Bronchial epithelial cell (primary cell): ENCODE measurements at regions not wholly inside any gene's neighbourhood (a gene's known extent, or its start where the extent isn't known, plus 50 kb on each side); places are given as distances from the start of the nearest gene placed in this dataset.

Experiments used
- DNase-seq: peaks from one replicate; pipeline ENCODE4 v3.0.0-alpha.2; 2010; ENCODE audit warnings: low read depth
- FAIRE-seq: peaks from 2 replicates; lab custom pipeline; 2011; peaks lifted over from hg19 to GRCh38; lab: Jason Lieb, UNC
- H3K27me3 ChIP-seq: 2 replicates; pipeline ENCODE4 v1.5.1; 2011; ENCODE audit warnings: low read length; ENCODE audit not compliant: control insufficient read depth, insufficient read depth
- H3K36me3 ChIP-seq: 2 replicates; pipeline ENCODE4 v1.5.1; 2011; ENCODE audit warnings: low read length; ENCODE audit not compliant: control insufficient read depth, insufficient read depth
- H3K4me3 ChIP-seq: 2 replicates; pipeline ENCODE4 v1.5.1; 2011; ENCODE audit warnings: mild to moderate bottlenecking, low read depth, low read length, control low read depth
- CTCF ChIP-seq: IDR thresholded peaks from 2 replicates; pipeline ENCODE4 v1.5.1; 2011; ENCODE audit warnings: mild to moderate bottlenecking, moderate library complexity, low read length, control low read depth, inconsistent platforms; ENCODE audit not compliant: insufficient read depth, severe bottlenecking

GRCh38 chr11:119816660-119817059 is 87.7 kb upstream of the NECTIN1 start:
- FAIRE-seq: no peak
- H3K4me3 ChIP-seq: no peak overlapping the region

GRCh38 chr11:119814766-119815165 is 85.8 kb upstream of the NECTIN1 start:
- FAIRE-seq (no peak), DNase-seq (no peak)
- H3K4me3 ChIP-seq: no peak overlapping the region
- H3K36me3 ChIP-seq: no peaks in the 10 kb centered on the region
- TF ChIP-seq CTCF: no peak
- peaks cover 3% of the 10 kb centered on the region for H3K27me3 ChIP-seq

More at GRCh38 chr11:119816660-119817059, 87.7 kb upstream of the NECTIN1 start:
- peak; percentile 17 for DNase-seq
- TF ChIP-seq CTCF: no peak
- no peaks in the 10 kb centered on the region for H3K36me3 ChIP-seq
- H3K27me3 ChIP-seq: no peaks in the 10 kb centered on the region

GRCh38 chr11:119810478-119811232 is 81.7 kb upstream of the NECTIN1 start:
- no peak overlapping the region for H3K4me3 ChIP-seq
- no peaks in the 10 kb centered on the region for H3K36me3 ChIP-seq
- no peak for TF ChIP-seq CTCF
- peaks cover 17% of the 10 kb centered on the region for H3K27me3 ChIP-seq
- FAIRE-seq: no peak
- DNase-seq: peak; percentile 52

GRCh38 chr11:119809346-119809745 is 80.3 kb upstream of the NECTIN1 start:
- H3K4me3 ChIP-seq: no peak overlapping the region
- no peak for DNase-seq
- no peak for TF ChIP-seq CTCF
- H3K27me3 ChIP-seq: peaks cover 17% of the 10 kb centered on the region
- no peak for FAIRE-seq
- H3K36me3 ChIP-seq: no peaks in the 10 kb centered on the region

GRCh38 chr11:119808407-119809185 is 79.6 kb upstream of the NECTIN1 start:
- Histone ChIP-seq H3K27me3 (peaks cover 17% of the 10 kb centered on the region), H3K36me3 (no peaks in the 10 kb centered on the region), H3K4me3 (no peak overlapping the region)
- DNase-seq: no peak
- no peak for TF ChIP-seq CTCF
- no peak for FAIRE-seq
